GM21737 (cell line): ENCODE measurements at regions not wholly inside any gene's neighbourhood (a gene's known extent, or its start where the extent isn't known, plus 50 kb on each side); places are given as distances from the start of the nearest gene placed in this dataset.

Experiments
- ATAC-seq: cut with Tn5 transposase; IDR thresholded peaks from one replicate; pipeline ENCODE4 v1.9.1; 2021; ENCODE audit warnings: mild to moderate bottlenecking, moderate library complexity; ENCODE audit not compliant: unreplicated experiment

DNA sequence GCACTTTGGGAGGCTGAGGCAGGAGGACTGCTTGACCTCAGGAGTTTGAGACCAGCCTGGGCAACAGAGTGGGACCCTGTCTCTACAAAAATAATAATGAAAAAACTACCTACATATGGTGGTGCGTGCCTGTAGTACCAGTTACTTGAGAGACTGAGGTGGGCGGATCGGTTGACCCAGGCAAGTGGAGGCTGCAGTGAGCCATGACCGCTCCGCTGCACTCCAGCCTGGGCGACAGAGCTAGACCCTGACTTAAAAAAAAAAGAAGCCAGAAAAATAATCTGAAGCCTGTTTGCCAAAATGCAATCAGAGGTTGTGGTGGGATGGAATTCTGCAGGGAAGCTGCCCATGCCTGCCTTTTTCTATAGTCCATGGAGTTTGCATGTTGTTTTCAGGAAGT, 50.4 kb upstream of the GGTA1 start:
- no peak for ATAC-seq

DNA sequence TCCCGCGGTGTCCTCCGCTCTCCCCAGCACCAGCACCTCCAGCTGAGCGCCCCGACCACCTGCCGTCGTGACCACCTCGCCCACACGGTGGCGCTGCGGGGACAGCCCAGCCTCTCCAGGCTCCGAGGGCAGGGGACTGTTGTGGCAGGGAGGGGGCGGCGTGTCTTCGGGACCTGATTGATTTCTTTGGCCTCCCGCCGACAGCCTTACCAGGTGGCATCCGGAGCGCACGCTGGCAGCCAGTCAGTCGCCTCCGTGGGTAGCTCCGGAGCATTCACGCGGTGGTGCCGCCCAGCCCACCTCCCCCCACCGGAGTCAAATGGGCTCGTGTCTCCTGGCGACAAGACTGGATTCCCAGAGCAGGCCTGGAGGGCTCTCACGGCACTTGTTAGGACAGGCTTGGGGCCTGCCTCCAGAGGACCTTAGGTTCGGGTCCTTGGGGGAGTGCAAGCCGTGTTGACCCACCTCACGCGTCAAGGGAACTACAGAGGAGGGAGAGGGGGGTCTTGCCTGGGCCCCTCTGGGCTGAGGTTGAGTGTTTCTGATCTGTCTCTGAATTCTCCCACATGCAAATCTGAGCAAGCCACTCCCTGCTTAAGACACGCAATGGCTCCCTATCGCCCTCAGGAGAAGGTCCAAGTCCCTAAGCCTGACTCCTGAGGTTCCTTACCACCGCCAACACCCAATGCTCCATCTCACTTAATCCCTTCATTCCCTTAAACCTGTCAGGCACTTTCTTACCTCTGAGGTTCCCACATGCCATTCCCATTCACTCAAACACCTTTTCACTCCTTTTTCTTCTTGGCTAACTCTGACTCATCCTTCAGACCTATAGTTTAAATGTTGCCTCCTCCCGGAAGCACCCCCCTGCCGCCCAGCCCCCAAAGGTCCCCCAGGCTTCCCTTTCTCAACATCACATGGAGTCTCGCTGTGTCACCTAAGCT, 51.2 kb upstream of the GGTA1 start:
- no peak for ATAC-seq

DNA sequence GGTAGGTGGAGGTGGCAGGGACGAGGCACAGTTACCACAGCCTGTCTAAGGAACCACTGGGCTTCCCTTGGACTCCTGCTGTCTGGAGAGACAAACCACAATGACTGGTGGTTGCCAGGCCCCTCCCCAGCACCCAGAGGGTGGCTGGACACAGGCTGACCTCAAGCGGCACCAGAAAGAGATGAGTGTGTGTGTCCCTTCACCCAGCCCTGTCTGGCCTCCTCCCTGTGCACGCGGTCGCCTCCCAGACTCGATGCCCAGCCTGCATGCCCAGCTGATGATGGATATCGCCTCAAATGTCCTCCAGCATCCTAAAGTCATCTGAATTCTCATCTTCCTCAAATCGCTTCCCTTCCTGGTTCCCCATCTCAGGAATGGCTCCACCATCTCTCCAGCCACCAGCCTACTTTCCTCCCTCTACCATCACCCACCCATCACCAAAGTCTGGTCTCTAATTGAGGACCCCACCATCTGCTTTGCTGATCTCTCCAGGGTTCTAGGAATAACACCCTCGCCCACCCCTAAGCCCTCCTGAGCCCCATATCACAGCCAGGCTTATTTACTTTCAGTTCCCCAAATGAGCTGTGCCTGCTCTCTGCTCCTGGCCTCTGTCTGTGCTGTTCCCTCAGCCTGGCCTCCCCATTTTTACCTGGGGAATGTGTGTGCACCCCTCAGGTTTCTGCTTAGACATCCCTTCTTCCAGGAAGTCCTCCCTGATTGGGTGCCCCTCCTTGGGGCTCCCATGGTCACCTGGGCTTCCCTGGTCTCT, 52.5 kb upstream of the GGTA1 start:
- no peak for ATAC-seq

GRCh38 chr9:121556082-121556481, 56.4 kb upstream of the GGTA1 start:
- ATAC-seq, result no peak

DNA sequence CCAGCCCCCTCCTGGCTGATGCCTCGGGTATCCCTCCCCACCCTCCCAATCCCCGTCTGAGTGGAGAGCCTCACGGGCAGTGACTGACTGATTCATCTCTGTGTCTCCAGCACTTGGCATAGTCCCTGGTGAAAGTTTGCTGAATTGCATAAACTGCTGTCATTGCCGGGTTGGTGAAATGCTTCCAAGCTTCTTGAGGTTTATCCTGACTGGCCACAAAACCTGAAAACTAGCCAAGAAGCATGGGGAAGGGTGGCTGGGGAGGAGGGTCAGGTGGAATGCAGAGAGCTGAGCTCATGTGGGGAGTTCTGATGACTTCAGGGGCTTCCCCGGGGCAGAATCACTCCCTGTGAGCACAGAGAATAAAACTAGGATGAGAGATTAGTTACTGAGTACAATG, 56.9 kb upstream of the GGTA1 start:
- ATAC-seq, result no peak

DNA sequence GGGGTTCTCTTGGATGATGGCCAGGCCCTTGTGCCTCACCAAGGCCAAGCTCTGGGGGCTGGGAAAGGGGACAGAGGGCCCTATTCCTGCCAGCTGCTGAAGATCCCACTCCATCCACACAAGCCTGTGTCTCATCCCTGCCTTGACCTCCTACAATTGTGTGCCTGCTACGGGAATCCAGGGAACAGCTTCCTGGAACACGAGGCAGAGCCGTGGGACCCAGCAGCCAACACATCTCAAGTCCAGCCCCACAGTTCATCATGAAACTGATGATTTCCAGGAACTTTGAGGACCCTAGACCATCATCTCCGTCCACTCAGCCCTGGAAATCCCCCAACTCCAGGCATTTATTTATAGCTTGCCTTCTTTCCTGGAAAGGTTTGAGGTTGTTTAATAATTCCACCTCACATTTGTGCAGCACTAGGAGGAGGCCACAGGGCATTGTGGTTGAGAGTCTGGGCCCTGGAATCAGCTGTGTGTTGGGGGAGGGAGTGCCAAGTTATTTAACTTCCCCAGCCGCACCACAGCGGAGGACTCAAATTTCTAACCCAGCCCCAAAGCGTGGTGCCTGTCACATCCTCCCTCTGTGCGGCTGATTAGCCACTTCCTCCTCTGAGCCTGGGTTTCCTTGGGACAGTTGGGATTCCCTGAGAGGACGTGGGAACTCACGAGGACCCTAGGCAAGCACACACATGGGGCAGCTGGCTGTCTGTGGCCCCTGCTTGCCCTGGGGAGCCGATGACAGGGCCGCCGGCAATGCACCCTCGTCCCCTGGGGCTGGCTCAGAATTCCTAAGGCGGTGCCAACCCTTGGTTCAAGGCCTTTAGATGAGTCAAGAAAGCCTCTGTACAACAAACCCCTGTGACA, 58.2 kb upstream of the GGTA1 start:
- ATAC-seq, result peak; percentile 56

DNA sequence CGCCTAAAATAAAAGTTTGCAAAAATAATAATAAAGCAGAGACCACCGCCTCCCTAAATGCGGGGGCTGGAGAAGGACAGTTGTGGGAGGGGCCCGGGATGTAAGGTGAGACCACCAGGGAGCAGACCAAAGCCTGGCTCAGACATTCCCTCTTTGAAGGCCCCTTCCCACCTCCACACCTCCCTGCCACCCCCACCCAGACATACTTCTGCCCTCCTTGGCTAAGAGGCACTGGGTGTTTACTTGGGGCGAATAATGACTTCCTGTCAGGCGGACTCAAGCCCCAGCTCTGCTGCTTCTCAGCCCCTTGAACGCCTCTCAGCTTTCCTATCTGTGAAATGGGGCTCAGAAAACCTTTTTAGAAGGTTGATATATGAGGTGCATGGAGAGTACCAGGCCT, 58.8 kb upstream of the GGTA1 start:
- ATAC-seq, result no peak

DNA sequence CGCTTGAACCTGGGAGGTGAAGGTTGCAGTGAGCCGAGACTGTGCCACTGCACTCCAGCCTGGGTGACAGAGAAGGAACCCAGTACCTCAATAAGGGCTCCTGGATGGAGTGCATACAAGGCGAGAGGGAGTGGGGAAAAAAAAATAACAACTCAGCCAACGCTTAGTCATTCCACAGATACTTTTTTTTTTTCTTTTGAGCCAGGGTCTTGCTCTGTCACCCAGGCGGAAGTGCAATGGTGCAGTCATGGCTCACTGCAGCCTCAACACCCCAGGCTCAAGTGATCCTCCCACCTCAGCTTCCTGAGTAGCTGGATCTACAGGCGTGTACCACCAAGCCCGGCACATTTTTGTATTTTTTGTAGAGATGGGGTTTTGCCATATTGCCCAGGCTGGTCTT, 59.5 kb upstream of the GGTA1 start:
- ATAC-seq, result no peak

GRCh38 chr9:121560921-121561320, 61.3 kb upstream of the GGTA1 start:
- ATAC-seq, result no peak

DNA sequence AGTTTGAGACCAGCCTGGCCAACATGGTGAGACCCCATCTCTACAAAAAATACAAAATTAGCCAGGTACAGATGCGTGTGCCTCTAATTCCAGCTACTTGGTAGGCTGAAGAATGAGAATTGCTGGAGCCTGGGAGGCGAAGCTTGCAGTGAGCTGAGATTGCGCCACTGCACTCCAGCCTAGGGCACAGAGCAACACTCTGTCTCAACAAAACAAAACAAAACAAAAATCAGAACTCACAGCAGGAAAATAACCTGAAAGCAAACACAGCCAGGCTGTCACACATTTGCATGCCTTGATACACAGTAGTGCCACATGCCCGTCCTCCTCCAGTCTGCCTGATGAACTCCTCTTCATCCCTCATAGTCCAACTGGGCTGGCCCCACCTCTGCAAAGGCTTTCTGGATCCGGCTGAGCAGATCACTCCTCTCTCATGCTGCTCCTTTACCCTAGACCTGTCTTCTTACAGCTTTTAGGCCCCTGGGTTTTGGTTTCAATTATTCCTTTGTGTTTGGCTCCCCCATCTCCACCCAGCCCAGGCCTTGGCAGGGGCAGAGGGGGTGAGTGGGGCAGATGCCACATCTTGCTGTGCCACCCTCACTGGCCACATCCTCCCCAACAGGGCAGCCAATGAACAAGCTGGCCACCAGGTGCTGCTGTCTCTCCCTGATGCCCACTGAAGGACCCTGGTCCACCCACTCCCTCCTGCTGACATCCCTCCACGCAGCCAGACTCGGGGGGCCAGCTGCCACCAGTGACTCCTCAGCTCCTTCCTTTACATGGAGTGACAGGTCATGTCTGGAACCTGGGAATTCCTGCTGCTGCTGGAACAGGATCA, 62.0 kb upstream of the GGTA1 start:
- ATAC-seq, result no peak

DNA sequence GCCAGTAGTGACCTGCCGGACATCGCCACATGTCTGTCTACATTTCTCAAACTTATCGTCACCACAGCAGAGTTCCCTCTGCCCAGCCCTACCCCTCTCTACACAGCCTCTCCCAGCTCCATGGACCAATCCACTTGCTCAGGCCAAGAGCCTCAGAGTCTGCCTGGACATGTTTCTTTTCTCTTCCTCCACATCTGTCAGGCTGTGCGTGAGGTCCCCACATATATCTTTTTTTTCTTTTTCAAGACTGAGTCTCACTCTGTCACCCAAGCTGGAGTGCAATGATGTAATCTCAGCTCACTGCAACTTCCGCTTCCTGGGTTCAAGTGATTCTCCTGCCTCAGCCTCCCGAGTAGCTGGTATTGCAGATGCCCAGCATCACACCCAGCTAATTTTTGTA, 62.7 kb upstream of the GGTA1 start:
- ATAC-seq, result no peak

DNA sequence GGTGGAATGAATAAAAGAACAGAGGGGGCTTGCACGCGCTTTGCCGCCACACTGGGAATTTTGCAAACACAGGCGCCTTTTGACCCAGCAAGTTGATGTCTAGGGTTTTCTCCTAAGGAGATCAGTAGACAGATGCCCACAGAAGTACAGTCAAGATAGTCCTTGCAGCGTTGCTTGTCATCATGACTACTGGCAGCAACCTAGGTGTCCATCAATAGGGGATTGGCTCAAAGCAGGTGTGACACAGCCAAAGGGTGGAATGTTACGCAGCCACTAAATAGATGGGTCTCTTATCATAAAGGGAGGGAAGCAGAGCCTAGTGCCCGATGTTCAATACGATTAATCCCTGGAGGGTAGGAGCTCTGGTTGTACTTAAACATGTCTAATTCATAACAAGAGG, 63.8 kb upstream of the GGTA1 start:
- no peak for ATAC-seq

- no peak for ATAC-seq
Measured at GRCh38 chr9:121563881-121564460, 64.3 kb upstream of the GGTA1 start.

GRCh38 chr9:121564504-121565260, 65.0 kb upstream of the GGTA1 start:
- no peak for ATAC-seq

DNA sequence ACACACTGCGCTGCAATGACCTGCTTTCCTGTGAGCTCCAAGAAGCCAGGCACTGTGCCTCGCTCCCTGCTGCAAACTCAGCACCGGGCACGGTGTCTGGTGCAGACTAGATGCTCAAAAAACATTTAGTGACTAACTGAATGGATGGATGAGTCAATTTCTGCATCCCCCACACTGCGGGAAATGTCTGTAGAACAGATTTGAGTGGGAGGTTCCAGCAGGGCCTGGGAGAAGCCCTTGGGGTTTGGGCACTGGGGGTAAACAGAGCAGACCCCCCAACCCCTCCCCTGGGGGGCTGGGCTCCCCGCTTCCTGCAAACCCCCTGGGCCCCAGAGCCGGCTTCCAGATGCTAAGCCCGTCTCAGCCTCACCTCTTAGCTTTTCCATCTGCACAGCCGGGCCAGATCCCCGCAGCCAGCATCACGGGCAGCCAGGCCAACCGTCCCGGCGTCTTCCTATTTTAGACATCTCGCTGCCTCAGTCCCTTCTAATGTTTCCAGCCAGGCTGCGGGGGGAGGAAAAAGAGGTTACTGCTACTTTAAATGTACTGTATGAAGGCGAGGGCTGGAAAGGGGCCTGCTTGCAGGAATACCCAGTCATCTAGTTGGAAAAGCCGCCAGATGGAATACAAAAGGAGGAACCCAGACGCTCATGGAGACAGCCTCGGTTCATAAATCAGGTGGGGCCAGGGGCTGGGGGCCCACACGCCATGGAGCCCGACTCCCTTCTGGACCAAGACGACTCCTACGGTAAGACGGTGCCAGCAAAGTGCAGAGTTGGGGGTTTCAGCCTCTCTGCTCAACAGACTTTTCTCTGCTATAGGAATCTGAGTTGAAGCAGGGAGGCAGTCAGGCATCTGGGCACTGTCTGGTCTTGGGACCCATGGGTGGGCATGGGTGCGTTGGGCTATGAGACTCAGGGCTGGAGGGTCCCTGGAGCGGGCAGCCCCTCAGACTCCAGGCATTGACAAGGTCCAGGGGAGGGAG, 67.1 kb upstream of the GGTA1 start:
- ATAC-seq, result no peak

DNA sequence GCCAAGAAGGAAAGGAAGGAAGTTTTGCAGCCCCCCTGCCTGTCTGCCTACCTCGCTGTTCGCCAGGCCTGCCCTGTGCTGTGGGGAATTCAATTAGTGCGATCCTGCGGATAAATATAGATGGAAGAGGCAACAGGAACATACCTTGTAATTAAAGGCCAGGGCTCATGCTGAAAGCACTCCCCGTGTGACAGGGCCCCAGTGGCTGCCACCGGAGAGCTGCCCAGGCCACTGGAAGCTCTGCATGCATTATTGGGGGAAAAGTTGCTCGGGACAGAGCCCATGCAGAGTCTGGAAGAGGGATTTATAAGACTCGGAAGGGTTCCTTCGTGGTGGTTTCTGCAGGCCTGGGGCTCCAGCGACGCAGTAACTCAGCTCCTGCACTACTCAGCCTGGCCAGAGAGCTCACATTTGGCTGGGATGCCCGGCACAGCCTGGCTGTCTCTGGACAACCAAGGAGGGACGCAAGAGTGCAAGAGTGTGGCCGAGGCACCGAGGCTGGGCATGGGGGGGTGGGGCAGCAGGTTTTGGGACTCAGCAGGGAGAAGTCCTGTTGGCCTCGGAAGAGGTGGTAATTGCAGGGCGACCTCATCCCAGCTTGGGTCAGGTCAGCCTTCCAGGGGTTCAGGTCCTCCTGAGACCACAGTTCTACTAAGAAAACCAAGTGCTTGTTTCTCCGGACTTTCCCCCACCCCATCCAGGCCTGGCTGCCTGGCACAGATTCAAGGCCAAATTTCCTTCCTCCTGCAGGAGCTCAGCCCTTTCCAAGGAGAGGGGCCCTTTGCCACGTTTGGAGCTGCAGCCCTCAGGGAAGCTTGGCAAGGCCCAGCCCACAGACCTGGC, 68.1 kb upstream of the GGTA1 start:
- no peak for ATAC-seq
